ENCODE measurements at regions not wholly inside any gene's neighbourhood (a gene's known extent, or its start where the extent isn't known, plus 50 kb on each side); places are given as distances from the start of the nearest gene placed in this dataset.

- Histone ChIP-seq H3K4me1 (no peaks in the 10 kb centered on the region), H3K4me3 (no peak overlapping the region), H3K36me3 (no peaks in the 10 kb centered on the region), H3K9me3 (replicated peaks) (no peaks in the 10 kb centered on the region), H3K27me3 (ENCODE audit: low read depth) (no peaks in the 10 kb centered on the region), H3K27ac (replicated peaks) (no peak overlapping the region)
- TF ChIP-seq, protein P1, sequence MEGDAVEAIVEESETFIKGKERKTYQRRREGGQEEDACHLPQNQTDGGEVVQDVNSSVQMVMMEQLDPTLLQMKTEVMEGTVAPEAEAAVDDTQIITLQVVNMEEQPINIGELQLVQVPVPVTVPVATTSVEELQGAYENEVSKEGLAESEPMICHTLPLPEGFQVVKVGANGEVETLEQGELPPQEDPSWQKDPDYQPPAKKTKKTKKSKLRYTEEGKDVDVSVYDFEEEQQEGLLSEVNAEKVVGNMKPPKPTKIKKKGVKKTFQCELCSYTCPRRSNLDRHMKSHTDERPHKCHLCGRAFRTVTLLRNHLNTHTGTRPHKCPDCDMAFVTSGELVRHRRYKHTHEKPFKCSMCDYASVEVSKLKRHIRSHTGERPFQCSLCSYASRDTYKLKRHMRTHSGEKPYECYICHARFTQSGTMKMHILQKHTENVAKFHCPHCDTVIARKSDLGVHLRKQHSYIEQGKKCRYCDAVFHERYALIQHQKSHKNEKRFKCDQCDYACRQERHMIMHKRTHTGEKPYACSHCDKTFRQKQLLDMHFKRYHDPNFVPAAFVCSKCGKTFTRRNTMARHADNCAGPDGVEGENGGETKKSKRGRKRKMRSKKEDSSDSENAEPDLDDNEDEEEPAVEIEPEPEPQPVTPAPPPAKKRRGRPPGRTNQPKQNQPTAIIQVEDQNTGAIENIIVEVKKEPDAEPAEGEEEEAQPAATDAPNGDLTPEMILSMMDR (IDR thresholded peaks at IDR 0.05; ENCODE audit: borderline replicate concordance), result no peak
- intact Hi-C loops (cut with micrococcal nuclease), result no loop called here
- no peak for DNase-seq
Measured at GRCh38 chr10:78532480-78533042, 498.9 kb downstream of the RPS24 start.

- H3K4me3 ChIP-seq, result no peak overlapping the region
- no peak overlapping the region for H3K27ac ChIP-seq (replicated peaks)
- no peak for DNase-seq
- intact Hi-C loops (cut with micrococcal nuclease), result no loop called here
- TF ChIP-seq, protein P1 (IDR thresholded peaks at IDR 0.05; ENCODE audit: borderline replicate concordance), result no peak
- H3K27me3 ChIP-seq (ENCODE audit: low read depth), result no peaks in the 10 kb centered on the region
- no peaks in the 10 kb centered on the region for H3K36me3 ChIP-seq
- H3K4me1 ChIP-seq, result no peaks in the 10 kb centered on the region
- no peaks in the 10 kb centered on the region for H3K9me3 ChIP-seq (replicated peaks)
Measured at GRCh38 chr10:78533098-78533497, 499.4 kb downstream of the RPS24 start.

- Histone ChIP-seq H3K27me3 (ENCODE audit: low read depth) (no peaks in the 10 kb centered on the region), H3K9me3 (replicated peaks) (no peaks in the 10 kb centered on the region), H3K4me1 (no peaks in the 10 kb centered on the region), H3K36me3 (no peaks in the 10 kb centered on the region), H3K4me3 (no peak overlapping the region), H3K27ac (replicated peaks) (no peak overlapping the region)
- intact Hi-C loops (cut with micrococcal nuclease), result no loop called here
- no peak for DNase-seq
- TF ChIP-seq, protein P1 (IDR thresholded peaks at IDR 0.05; ENCODE audit: borderline replicate concordance), result no peak
Measured at GRCh38 chr10:78533776-78534175, 500.1 kb downstream of the RPS24 start.

- Histone ChIP-seq H3K4me3 (no peak overlapping the region), H3K27ac (replicated peaks) (no peak overlapping the region), H3K9me3 (replicated peaks) (no peaks in the 10 kb centered on the region), H3K36me3 (no peaks in the 10 kb centered on the region), H3K27me3 (ENCODE audit: low read depth) (no peaks in the 10 kb centered on the region), H3K4me1 (no peaks in the 10 kb centered on the region)
- intact Hi-C loops (cut with micrococcal nuclease), result no loop called here
- TF ChIP-seq, protein P1 (IDR thresholded peaks at IDR 0.05; ENCODE audit: borderline replicate concordance), result no peak
- no peak for DNase-seq
Measured at GRCh38 chr10:78535716-78536218, 502.1 kb downstream of the RPS24 start.

- Histone ChIP-seq H3K36me3 (no peaks in the 10 kb centered on the region), H3K4me1 (peaks cover 9% of the 10 kb centered on the region), H3K27me3 (ENCODE audit: low read depth) (no peaks in the 10 kb centered on the region), H3K27ac (replicated peaks) (no peak overlapping the region), H3K9me3 (replicated peaks) (no peaks in the 10 kb centered on the region), H3K4me3 (no peak overlapping the region)
- TF ChIP-seq, protein P1 (IDR thresholded peaks at IDR 0.05; ENCODE audit: borderline replicate concordance), result no peak
- no peak for DNase-seq
- intact Hi-C loops (cut with micrococcal nuclease), result no loop called here
Measured at GRCh38 chr10:78537018-78537417, 503.4 kb downstream of the RPS24 start.
